HG03108 (cell line): ENCODE measurements at regions not wholly inside any gene's neighbourhood (a gene's known extent, or its start where the extent isn't known, plus 50 kb on each side); places are given as distances from the start of the nearest gene placed in this dataset.

Source experiments
- ATAC-seq: cut with Tn5 transposase; IDR thresholded peaks from one replicate; pipeline ENCODE4 v1.9.1; 2021; ENCODE audit warnings: moderate library complexity; ENCODE audit not compliant: unreplicated experiment

DNA sequence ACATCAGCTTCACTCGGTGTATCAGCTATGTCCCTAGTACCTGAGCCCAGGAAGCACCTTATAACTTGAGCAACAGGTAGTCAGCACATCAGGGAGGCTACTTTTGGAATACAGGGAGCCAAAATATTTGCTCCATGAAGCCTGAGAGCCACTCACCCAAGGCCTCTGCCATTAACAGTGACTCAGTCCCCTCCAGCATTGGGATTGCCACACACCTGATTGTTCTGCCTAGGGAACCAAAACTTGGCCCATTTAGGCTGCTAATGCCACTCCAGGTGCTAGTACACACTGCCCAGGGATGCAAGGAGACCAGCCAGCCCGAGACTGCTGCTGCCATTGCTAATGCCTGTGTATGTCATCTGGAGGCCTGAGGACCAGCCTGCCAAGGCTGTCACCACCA, 773.6 kb upstream of the TENM4 start:
- ATAC-seq = no peak

DNA sequence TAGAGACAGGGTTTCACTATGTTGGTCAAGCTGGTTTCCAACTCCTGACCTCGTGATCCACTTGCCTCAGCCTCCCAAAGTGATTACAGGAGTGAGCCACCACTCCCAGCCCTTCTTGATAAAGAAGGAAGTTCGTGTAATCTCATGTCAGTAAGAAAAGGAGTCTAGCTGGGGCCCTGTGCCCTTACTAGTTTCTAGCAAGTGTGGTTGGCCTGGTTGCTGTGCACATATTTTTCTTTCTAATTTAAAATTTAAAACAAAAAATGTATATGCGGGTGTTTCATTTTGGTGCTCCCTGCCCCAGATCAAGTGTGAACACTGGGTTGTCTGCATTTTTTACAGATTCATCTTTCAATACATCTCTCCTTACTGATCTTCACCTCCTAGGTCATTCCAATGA, 770.8 kb upstream of the TENM4 start:
- no peak for ATAC-seq

DNA sequence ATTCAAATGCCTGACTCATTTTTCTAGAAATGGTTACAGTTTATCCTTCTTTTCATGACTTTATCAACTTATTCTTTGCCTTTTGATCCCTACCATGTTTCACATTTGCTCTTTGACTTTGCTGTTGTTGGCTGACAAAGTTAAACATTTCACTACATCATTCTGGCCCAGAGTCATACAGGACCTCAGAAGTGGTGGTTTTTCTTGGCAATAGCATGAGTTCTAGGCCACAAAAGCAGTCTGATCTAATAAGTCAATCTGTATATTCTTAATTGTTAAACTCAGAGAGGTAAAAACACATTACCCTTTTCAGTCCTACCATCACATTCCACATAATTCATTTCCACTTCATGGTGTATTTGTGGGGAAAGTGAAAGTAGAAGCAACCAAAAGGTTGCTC, 763.2 kb upstream of the TENM4 start:
- ATAC-seq = no peak

DNA sequence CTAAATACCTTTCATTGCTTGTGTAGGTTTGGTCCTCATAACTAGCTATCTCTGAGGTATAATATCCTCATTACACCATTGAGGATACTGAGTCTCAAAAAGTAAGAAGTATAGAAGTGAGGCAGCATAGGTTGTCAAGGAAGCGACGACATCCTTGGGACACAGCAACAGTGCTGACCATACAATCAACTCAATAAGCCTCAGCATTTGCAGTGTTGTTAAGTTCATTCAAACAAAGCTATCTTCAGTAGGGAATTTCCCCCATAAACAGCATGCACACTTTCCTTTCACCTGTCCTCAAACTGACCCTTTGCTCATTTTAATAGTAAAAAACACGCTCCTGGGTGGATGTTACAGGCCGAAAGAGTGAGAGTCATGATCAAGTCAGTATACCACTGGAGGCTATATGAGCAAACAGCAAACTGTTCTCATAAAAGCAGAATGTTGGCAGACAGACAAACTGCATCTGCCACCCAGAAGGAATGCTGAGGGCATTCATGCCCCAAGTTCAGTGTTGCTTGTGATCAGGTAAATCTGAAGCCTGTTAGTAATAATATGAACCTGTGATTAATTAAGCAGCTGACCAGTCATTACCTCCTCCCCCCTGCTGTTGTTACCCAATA, 756.2 kb upstream of the TENM4 start:
- ATAC-seq = no peak

DNA sequence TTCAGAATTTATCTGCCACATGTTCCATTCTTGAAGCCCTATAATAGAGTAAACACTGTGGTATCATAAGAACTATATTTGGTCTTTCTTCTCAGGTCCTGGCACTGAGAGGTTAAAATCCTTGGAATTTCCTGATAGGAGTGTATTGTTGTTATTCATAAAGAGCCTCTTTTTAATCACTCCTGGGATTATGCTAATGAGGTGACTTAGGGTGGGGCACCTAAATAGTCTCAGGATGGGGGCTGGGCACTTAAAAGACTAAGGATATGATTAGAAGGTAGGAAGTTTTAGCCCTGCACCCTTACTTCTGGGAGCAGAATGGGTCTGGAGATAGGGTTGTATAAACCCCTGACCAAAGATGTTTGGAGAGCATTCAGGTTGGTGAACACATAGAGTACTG, 755.2 kb upstream of the TENM4 start:
- ATAC-seq = no peak

DNA sequence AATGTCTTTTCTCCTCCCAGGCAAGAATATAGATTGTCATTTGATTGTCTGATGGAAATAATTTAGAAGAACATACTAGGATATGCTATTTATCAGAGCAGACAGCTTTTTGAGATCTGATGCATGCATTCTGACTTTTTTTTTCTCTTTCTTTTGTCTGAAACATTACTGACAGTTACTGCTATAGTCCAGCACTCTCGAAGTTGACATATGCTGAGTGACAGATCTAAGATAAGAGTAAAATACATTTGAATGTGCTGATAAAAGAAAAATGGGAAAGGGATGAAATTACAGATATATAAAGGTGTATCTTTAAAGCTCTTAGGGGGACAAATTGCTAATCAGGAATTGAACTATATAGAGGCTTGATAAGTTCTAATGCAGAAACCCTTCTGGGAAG, 753.8 kb upstream of the TENM4 start:
- no peak for ATAC-seq

DNA sequence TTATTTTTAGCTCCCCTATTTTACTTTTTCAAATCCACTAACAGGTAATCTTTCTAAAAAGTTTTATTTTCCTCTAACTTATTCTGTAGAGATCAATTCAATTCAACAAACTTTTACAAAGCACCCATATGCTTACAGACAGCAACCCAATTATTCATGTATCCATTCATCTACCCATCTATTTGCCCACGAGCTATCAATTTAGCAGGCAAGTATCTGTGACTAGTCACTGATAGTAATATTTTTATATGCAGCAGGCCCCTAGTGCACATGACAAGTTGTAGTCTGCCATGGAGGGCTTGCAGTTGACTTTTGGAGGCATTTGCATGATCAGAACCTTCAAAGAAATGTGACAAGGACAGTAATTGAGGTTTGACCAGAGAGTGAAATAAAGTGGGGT, 753.2 kb upstream of the TENM4 start:
- no peak for ATAC-seq

DNA sequence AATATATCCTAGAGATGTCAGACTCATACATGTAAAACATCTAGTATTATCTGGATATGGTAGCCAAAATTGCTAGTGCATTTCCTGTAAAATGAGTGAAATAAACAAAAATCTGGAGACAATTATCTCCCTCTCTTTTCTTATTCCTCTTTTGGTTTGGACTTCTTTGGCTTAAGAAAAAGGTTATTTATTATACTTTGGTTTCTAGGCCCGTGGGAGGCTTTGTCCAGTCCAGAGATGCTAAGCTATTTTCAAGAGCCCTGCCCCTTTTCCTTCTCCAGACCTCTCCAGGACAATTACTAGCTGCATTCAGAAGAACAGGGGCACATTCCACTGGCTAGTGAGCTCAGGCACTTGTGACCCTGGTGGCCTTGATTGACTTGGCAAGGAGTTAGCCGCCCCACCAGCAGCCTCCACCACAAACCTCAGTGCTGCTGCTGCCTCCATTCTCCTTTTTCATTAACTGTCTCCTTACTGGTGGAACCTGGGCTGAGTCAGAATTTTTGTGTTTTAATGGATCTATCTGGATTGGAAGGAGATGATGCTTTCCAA, 747.3 kb upstream of the TENM4 start:
- ATAC-seq = no peak

DNA sequence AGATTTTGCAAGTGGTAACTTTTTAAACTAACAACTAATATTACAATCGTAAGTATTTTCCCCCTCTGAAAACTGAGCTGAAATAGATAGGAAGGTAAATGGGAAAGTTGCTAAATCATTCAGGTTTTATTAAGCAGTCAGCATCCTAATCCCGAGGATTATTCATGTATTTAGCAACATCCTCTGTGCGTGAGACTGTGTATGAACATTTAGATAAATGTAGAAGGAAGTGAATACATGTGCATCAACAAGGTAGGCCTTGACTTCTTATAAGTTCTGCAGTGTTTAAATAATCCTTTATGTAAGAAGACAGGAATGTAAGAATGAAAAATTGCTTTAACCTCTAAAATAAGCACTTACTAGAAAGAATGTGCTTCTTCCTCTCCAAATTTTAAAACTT, 745.9 kb upstream of the TENM4 start:
- no peak for ATAC-seq

DNA sequence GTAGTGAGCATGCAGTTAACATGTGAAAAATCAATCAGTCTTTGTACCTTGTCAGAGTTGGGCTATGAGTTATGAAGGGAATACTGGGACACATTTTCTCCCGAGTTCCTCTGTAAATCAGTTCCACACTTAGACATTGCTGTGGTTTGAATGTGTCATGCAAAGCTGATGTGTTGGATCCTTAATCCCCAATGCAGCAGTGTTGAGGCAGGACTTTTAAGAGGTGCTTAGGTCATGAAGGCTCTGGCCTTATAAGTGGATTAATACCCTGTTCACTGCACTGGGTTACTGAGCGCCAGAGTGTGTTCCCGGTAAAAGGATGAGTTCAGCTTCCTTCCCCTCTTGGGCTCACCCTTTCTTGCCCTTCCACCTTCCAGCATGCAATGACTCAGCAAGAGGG, 742.1 kb upstream of the TENM4 start:
- no peak for ATAC-seq

DNA sequence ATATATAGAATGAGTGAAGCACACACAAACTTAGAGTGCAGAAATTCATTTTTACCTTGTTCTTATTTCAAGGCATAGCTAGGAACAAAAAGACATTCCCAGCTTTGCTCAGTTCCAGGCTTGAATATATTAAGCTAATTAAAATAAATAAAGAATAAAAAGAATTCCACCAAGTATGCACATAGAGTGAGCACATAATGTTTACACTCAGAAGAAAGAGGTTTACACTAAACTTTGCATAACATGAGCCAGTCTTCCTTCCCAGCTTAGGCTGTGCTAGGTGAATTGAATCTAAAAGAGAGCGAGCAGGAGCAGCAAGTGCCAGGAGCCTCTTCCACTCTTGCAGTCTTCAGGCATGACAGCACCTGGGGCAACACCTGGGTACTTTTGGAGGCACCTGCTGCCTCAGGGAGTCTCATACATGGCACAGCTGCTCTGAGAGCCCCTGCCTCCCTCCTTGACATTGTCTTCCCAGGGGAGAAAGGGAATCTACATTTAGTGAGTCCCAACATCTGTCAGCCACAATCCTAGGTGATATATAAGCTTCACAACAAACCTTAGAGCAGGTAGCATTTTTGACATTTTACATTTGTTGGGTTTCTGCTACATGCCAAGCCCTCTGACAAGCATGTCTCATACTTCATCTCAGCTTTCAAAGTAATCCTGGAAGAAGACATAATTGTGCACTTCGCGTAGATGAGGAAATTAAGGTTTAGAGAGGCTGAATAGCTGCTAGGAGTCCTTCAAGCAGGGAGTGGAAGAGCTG, 732.7 kb upstream of the TENM4 start:
- ATAC-seq = no peak

DNA sequence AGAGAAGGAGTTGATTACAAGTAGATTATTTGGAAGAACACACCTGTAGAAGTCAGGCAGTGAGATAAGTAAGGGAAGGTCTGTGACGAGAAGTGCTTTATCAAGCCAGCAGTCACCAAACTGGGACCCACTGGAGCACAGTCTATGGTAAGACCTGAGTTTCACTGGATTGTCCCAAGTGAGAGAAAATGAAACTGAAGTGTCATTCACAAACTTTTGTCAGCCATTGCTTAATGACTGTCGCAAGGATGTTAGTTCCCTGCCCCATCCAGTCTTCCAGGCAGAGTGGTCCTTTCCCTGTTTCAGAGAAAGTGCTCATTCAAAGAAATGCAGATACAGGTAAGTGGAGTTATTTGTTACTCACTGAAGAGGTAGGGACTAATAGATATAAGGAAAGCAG, 728.0 kb upstream of the TENM4 start:
- ATAC-seq = no peak

DNA sequence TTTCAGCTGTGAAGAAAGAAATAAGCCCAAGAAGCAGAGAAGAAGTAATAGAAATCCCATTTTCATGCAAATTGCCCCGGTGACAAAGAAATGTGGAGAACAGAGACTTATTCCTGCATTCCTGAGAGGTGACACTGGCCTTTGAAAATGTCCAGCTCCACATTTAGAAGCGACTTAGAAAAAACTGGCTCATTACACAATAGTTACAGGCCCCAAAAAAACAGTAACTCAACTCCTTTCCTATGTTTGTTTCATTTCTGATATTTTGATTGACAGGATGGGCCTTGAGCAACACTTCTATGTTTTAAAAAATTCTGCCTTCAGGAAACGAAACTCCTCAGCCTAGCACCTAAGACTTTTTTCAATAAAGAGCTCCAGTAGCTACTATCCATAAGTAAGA, 726.9 kb upstream of the TENM4 start:
- ATAC-seq = no peak

DNA sequence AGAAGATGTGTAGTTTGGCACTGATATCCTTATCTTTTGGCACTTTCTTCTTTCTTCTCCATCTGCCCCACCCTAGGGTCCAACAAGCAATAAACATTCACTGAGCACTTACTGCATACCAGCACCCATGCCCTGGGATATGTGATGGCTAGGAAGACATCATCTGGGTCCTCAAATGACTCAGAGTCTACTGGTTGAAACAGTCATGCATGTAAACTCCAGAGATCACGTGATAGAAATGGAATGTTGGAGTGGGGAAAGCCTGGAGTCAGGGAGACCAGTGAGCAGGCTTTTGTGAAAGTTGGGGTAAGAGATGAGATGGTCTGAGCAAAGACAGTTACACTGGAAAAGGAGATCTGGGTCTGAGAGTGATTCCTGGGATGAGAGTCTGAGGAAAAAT, 724.9 kb upstream of the TENM4 start:
- no peak for ATAC-seq

DNA sequence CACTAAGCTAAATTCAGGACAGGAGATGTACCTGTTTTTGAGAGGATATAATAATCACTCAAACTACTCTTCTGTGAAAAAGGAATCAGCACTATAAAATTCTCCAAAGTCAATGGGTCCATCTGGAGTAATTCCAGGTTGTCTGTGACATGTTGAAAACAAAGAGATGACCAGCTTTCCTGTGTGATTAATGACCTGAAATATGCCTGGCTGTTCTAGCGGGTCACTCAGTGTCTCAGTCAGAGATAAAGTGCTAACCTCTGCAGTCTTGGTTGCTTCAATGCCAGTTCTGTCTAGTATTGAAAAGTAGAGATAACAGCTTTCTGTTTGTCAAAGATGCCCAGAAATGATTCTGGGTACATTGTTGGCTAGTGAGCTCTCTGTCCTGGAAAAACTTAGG, 722.6 kb upstream of the TENM4 start:
- ATAC-seq = no peak

DNA sequence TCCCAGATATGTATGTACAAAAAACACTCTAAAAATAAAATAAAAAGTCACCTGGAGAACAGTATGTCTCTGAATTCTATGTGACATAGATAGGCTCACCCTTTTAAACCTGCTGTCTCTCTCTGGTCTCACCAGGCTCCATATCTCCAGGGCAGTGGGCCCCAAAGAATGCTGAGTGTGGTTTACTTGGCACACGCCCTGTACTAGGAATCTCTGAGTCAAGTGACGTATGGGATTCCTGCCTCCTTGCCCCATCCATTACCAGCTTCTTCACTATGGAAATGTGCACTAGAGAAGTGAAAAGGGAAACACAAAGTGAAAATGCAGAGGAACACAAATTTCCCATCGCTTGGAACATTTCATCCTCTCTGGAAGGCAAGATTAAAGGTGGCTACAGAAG, 722.2 kb upstream of the TENM4 start:
- no peak for ATAC-seq

DNA sequence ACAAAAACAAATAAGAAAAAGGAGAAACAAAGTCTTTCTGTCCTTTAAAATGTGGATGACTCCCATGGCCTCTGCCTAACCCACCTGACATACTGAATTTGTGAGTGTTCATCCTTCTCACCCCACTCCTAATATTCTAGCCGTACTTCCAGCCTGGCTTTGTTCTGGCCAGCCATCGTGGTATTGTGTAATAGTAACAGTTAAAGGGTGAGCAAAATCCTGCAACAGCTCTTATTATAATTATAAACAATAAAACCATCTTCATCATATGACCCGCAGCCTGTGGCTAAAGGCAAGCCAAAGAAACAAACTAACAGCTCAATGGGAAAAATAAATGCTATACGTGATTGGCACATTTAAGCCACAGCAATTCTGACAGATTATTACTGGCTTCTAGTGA, 721.6 kb upstream of the TENM4 start:
- ATAC-seq = no peak

DNA sequence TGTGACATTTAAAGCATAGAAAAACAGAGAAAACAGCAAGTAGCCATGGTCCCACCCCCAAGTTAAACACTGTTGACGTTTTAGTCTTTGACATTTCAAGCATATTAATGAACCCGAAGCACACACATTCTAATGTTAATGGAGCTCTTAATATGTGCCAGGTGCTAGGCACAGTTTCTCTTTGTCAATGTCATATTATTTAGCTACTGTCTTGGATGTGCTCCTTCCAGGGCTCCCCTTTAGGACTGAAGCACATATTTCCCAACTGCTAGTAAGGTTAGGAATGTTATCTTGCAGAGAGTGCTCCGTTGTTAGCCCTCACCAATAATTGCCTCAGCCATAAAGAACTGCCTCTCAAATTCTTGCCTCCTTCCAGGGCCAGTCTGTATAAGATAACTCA, 716.6 kb upstream of the TENM4 start:
- no peak for ATAC-seq

DNA sequence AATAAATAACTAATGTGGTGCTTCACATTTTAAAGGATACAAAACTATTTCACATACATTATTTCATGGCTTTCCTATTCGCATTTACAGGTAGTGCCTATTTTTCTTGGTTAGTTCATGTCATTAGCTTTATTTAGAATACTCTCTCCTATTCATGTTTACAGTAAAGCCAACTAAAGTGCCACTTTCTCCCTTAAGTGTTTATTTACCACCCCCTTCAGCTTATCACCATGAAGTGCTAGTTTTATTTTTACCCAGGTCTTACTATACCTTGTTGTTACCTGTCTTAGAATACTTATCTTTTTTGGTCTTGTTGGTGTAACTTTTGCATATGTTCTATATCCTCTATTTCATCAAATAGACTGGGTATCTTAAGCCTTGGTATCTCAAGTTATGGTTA, 715.2 kb upstream of the TENM4 start:
- ATAC-seq = no peak

DNA sequence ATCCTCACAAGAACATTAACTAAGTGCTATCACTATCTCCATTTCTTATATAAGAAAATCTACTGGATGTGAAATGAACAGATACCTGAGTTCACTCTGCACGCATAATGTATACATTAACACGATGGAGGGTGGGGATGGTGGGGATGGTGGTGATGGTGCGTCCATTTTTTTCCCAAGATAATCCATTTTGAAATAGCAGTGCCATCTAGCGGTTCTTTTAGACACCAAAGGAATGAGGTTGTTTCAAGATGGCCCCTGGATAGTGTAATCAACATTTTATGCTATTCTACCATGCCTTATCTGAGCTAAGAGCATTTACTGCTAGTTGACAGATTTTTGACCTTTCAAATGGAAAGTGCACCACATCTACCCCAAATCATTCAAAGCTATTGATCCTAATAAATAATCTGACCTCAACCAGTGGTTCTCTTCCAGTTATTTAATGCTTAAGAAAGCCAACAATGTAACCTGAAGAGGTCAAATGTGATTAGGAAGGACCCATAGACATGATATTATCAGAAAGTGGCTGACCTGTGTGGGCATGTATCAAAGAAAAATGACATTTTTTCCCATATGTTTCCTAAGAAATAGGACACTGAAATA, 714.7 kb upstream of the TENM4 start:
- no peak for ATAC-seq

DNA sequence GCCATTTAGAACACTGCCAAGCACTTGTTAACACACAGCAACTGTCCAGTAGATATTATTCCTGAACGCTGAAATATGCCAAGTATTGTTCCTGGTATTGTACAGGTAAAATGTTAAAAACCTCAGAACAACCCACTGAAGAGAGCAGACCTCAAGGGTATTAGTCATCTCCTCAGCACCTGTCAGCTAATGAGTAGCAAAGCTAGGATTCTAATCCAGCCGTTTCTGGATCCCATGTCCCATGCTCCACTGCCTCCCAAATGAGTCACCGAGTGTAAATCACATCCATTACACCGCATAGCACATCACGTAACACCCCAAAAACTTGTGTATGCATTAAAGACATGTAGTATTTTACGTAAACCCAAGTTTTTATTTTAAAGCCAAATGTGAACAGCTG, 705.4 kb upstream of the TENM4 start:
- ATAC-seq = no peak

DNA sequence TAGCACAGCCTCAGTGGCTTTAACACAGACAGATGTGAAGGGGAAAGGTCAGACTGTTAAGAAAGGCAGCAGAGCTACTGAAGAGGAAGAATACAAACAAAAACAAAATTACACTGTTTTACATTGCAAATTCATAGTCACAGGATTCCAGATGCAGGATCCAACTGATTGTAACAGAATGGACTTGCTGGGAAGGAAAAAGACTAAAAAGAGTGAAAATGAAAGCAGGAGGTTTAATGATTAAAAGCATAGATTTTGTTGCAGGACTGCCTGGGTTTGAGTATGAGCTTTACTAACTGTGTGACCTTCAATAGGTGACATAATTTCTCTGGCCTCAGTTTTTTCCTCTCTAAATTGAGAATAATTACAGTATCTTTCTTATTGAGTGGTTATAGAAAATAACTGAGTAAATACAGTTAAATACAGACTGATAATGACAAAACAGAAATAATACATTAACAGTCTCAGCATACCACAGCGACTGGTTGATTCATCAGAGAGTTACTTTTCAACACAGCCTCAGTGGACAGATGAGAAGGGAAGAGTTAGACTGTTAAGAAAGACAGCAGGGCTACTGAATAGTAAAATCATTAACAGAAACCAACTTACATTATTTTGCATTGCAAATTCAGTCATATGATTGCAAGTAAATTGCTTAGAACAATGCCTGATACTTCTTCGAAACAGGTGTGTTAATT, 704.2 kb upstream of the TENM4 start:
- ATAC-seq = no peak
